Body of pancreas (tissue), 4 donors: ENCODE measurements at regions not wholly inside any gene's neighbourhood (a gene's known extent, or its start where the extent isn't known, plus 50 kb on each side); places are given as distances from the start of the nearest gene placed in this dataset.

Experiments used
- POLR2A ChIP-seq, 3 donors: fragments of 450-650 bp; IDR thresholded peaks; one replicate each; pipeline ENCODE4 v1.6.1; 2016; ENCODE audit warnings: antibody characterized with exemption in 3 of 3, mild to moderate bottlenecking in 2 of 3
- TF ChIP-seq, protein P1 (sequence below), 7 experiments: fragments of 450-650 bp in 4 of 7; fragments of 200-600 bp in 3 of 7; sonication (generic) in 3 of 7; IDR thresholded peaks; one replicate each; pipeline ENCODE4 v1.5.1; 2016 to 2019; ENCODE audit warnings: antibody characterized with exemption in 7 of 7

DNA sequence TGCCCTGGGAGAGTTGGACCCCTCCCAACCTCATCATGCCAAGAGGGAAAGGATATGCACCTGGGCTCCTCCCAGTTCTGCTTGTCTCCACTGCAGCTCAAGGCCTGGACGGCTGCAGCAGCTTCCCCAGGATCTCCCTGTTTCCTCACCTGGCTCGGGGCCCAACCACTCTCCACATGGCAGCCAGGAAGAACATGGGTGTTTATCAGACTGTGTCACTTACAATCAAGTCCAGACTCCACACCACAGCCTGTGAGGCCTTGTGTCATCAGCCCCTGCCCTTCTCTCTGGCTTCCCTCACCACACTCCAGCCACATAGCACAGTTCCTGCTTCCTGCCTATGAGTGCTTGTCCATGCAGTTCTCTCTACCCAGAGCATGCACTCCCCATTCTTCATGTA lies 534.4 kb downstream of the EPHB1 start:
- no peak for TF ChIP-seq POLR2A (IDR thresholded peaks at IDR 0.05)
- TF ChIP-seq, protein P1, sequence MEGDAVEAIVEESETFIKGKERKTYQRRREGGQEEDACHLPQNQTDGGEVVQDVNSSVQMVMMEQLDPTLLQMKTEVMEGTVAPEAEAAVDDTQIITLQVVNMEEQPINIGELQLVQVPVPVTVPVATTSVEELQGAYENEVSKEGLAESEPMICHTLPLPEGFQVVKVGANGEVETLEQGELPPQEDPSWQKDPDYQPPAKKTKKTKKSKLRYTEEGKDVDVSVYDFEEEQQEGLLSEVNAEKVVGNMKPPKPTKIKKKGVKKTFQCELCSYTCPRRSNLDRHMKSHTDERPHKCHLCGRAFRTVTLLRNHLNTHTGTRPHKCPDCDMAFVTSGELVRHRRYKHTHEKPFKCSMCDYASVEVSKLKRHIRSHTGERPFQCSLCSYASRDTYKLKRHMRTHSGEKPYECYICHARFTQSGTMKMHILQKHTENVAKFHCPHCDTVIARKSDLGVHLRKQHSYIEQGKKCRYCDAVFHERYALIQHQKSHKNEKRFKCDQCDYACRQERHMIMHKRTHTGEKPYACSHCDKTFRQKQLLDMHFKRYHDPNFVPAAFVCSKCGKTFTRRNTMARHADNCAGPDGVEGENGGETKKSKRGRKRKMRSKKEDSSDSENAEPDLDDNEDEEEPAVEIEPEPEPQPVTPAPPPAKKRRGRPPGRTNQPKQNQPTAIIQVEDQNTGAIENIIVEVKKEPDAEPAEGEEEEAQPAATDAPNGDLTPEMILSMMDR (IDR thresholded peaks at IDR 0.05) = no peak
